ENCODE measurements at regions not wholly inside any gene's neighbourhood (a gene's known extent, or its start where the extent isn't known, plus 50 kb on each side); places are given as distances from the start of the nearest gene placed in this dataset.

GRCh38 chr7:4549681-4550080 is 132.4 kb upstream of the FOXK1 start (continued):
- TF ChIP-seq, protein P1, sequence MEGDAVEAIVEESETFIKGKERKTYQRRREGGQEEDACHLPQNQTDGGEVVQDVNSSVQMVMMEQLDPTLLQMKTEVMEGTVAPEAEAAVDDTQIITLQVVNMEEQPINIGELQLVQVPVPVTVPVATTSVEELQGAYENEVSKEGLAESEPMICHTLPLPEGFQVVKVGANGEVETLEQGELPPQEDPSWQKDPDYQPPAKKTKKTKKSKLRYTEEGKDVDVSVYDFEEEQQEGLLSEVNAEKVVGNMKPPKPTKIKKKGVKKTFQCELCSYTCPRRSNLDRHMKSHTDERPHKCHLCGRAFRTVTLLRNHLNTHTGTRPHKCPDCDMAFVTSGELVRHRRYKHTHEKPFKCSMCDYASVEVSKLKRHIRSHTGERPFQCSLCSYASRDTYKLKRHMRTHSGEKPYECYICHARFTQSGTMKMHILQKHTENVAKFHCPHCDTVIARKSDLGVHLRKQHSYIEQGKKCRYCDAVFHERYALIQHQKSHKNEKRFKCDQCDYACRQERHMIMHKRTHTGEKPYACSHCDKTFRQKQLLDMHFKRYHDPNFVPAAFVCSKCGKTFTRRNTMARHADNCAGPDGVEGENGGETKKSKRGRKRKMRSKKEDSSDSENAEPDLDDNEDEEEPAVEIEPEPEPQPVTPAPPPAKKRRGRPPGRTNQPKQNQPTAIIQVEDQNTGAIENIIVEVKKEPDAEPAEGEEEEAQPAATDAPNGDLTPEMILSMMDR (conservative IDR thresholded peaks at IDR 0.05; ENCODE audit: low read depth in 2 of 2), result no peak
- no peak for TF ChIP-seq POLR2AphosphoS5 (IDR thresholded peaks at IDR 0.05; ENCODE audit: low read depth)

DNA sequence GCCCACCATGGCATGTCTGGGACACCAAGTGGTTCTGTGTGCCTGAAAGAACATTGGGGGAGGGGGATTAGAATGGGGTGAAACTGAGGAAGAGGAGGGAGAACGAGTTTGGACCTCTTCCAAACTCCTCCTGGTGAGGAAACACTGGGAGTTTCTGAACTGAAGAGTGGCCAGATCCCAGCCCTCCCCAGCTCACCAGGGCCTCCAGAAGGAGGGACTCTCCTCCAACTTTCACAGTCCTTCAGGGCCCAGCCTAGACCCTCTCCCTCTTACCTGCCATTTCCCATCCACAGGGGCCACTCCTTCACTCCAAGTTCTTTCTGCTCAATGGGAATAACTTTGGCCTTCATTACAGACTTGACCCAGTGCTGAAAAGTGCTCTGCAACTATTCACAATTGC is 132.0 kb upstream of the FOXK1 start:
- no peaks in the 10 kb centered on the region for H3K79me2 ChIP-seq (replicated peaks; ENCODE audit: insufficient read depth)
- no peaks in the 10 kb centered on the region for H4K20me1 ChIP-seq (replicated peaks; ENCODE audit: insufficient read depth)
- no peak overlapping the region for H3K27ac Mint-ChIP-seq
- H3K4me1 ChIP-seq (ENCODE audit: insufficient read depth), result no peaks in the 10 kb centered on the region
- ATAC-seq, result no peak
- peaks cover 4% of the 10 kb centered on the region for H3K27me3 Mint-ChIP-seq (ENCODE audit: insufficient read depth, low read depth, poor library complexity)
- H3K4me1 Mint-ChIP-seq, result no peaks in the 10 kb centered on the region
- no peak overlapping the region for H3K27ac ChIP-seq (ENCODE audit: low read depth)
- no peaks in the 10 kb centered on the region for H3K27me3 ChIP-seq (ENCODE audit: insufficient read depth)
- no peaks in the 10 kb centered on the region for H3K9me2 ChIP-seq (ENCODE audit: insufficient read depth)
- H3K36me3 ChIP-seq (ENCODE audit: insufficient read depth), result no peaks in the 10 kb centered on the region
- no peak overlapping the region for H3K4me2 ChIP-seq
- H3K4me3 ChIP-seq, result no peak overlapping the region
- no peak overlapping the region for H2AFZ ChIP-seq
- no peak for DNase-seq (ENCODE audit: low spot score)
- H3F3A ChIP-seq (replicated peaks; ENCODE audit: low read depth), result no peaks in the 10 kb centered on the region
- H3K9me3 Mint-ChIP-seq, result peaks cover 94% of the 10 kb centered on the region
- no peak overlapping the region for H3K4me3 Mint-ChIP-seq
- H3K36me3 Mint-ChIP-seq (ENCODE audit: low read depth), result peaks cover 20% of the 10 kb centered on the region; the same call in 2 of the 3 replicates
- TF ChIP-seq, protein P2, sequence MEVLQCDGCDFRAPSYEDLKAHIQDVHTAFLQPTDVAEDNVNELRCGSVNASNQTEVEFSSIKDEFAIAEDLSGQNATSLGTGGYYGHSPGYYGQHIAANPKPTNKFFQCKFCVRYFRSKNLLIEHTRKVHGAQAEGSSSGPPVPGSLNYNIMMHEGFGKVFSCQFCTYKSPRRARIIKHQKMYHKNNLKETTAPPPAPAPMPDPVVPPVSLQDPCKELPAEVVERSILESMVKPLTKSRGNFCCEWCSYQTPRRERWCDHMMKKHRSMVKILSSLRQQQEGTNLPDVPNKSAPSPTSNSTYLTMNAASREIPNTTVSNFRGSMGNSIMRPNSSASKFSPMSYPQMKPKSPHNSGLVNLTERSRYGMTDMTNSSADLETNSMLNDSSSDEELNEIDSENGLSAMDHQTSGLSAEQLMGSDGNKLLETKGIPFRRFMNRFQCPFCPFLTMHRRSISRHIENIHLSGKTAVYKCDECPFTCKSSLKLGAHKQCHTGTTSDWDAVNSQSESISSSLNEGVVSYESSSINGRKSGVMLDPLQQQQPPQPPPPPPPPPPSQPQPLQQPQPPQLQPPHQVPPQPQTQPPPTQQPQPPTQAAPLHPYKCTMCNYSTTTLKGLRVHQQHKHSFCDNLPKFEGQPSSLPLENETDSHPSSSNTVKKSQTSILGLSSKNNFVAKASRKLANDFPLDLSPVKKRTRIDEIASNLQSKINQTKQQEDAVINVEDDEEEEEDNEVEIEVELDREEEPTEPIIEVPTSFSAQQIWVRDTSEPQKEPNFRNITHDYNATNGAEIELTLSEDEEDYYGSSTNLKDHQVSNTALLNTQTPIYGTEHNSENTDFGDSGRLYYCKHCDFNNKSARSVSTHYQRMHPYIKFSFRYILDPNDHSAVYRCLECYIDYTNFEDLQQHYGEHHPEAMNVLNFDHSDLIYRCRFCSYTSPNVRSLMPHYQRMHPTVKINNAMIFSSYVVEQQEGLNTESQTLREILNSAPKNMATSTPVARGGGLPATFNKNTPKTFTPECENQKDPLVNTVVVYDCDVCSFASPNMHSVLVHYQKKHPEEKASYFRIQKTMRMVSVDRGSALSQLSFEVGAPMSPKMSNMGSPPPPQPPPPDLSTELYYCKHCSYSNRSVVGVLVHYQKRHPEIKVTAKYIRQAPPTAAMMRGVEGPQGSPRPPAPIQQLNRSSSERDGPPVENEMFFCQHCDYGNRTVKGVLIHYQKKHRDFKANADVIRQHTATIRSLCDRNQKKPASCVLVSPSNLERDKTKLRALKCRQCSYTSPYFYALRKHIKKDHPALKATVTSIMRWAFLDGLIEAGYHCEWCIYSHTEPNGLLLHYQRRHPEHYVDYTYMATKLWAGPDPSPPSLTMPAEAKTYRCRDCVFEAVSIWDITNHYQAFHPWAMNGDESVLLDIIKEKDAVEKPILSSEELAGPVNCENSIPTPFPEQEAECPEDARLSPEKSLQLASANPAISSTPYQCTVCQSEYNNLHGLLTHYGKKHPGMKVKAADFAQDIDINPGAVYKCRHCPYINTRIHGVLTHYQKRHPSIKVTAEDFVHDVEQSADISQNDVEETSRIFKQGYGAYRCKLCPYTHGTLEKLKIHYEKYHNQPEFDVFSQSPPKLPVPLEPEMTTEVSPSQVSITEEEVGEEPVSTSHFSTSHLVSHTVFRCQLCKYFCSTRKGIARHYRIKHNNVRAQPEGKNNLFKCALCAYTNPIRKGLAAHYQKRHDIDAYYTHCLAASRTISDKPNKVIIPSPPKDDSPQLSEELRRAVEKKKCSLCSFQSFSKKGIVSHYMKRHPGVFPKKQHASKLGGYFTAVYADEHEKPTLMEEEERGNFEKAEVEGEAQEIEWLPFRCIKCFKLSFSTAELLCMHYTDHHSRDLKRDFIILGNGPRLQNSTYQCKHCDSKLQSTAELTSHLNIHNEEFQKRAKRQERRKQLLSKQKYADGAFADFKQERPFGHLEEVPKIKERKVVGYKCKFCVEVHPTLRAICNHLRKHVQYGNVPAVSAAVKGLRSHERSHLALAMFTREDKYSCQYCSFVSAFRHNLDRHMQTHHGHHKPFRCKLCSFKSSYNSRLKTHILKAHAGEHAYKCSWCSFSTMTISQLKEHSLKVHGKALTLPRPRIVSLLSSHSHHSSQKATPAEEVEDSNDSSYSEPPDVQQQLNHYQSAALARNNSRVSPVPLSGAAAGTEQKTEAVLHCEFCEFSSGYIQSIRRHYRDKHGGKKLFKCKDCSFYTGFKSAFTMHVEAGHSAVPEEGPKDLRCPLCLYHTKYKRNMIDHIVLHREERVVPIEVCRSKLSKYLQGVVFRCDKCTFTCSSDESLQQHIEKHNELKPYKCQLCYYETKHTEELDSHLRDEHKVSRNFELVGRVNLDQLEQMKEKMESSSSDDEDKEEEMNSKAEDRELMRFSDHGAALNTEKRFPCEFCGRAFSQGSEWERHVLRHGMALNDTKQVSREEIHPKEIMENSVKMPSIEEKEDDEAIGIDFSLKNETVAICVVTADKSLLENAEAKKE (CRISPR knock-in tag; IDR thresholded peaks at IDR 0.05), result no peak
- TF ChIP-seq, protein P1 (conservative IDR thresholded peaks at IDR 0.05; ENCODE audit: low read depth in 2 of 2), result no peak
- TF ChIP-seq NANOG (IDR thresholded peaks at IDR 0.05; ENCODE audit: borderline replicate concordance) (no peak), EZH2 (IDR thresholded peaks at IDR 0.05; ENCODE audit: low read depth, unreplicated experiment) (no peak), CREB1 (CRISPR knock-in tag; IDR thresholded peaks at IDR 0.05; ENCODE audit: low read depth) (no peak), REST (IDR thresholded peaks at IDR 0.05; ENCODE audit: unreplicated experiment) (no peak), POLR2AphosphoS5 (IDR thresholded peaks at IDR 0.05; ENCODE audit: low read depth) (no peak), ZNF331 (CRISPR knock-in tag; IDR thresholded peaks at IDR 0.05; ENCODE audit: low read depth) (no peak), STAT1 (IDR thresholded peaks at IDR 0.05; ENCODE audit: unreplicated experiment) (no peak), JUNB (IDR thresholded peaks at IDR 0.05; ENCODE audit: unreplicated experiment) (no peak)
